NCI-H1694 treated with DMSO at 0.1 percent for 48 hours (cell line): ENCODE measurements at regions not wholly inside any gene's neighbourhood (a gene's known extent, or its start where the extent isn't known, plus 50 kb on each side); places are given as distances from the start of the nearest gene placed in this dataset.

ENCODE experiments used
- DNase-seq: peaks from one replicate; lab custom pipeline; 2025; lab: John Stamatoyannopoulos, UW

- no peak for DNase-seq
These were observed 62.3 kb upstream of the PARVA start for GRCh38 chr11:12315024-12315423.

- DNase-seq, result no peak
These were observed 60.9 kb upstream of the PARVA start for GRCh38 chr11:12316432-12316831.

- DNase-seq, result peak; percentile 97
These were observed 58.5 kb upstream of the PARVA start for GRCh38 chr11:12318791-12319438.

GRCh38 chr11:12319461-12319951, 57.9 kb upstream of the PARVA start:
- DNase-seq, result peak; percentile 93

- peak; percentile 81 for DNase-seq
These were observed 57.4 kb upstream of the PARVA start for GRCh38 chr11:12319988-12320387.

GRCh38 chr11:12321217-12321937, 56.0 kb upstream of the PARVA start:
- DNase-seq, result no peak

- no peak for DNase-seq
These were observed 52.8 kb upstream of the PARVA start for GRCh38 chr11:12324585-12324984.
